SIG-M5 treated with dmso at 0.1 percent for 504 hours (cell line): ENCODE measurements at regions not wholly inside any gene's neighbourhood (a gene's known extent, or its start where the extent isn't known, plus 50 kb on each side); places are given as distances from the start of the nearest gene placed in this dataset.
"Not testable (repeated sequence)": the region's sequence is repeated elsewhere in the genome, so short reads cannot be mapped to it uniquely, and the experiment has no call there.

Experiments
- DNase-seq: peaks from one replicate; lab custom pipeline; 2025; ENCODE audit not compliant: unreplicated experiment; lab: John Stamatoyannopoulos, UW

- DNase-seq: no peak
These were observed 130.0 kb upstream of the FN1 start for GRCh38 chr2:215565897-215566296.

GRCh38 chr2:215557701-215558100 is 121.8 kb upstream of the FN1 start:
- no peak for DNase-seq

GRCh38 chr2:215556979-215557378 is 121.1 kb upstream of the FN1 start:
- no peak for DNase-seq

- no peak for DNase-seq
These were observed 119.0 kb upstream of the FN1 start for GRCh38 chr2:215554689-215555498.

- DNase-seq: no peak
These were observed 118.1 kb upstream of the FN1 start for GRCh38 chr2:215553946-215554345.

- DNase-seq: no peak
These were observed 116.3 kb upstream of the FN1 start for GRCh38 chr2:215552144-215552580.

- no peak for DNase-seq
These were observed 114.5 kb upstream of the FN1 start for GRCh38 chr2:215550331-215550730.

DNA sequence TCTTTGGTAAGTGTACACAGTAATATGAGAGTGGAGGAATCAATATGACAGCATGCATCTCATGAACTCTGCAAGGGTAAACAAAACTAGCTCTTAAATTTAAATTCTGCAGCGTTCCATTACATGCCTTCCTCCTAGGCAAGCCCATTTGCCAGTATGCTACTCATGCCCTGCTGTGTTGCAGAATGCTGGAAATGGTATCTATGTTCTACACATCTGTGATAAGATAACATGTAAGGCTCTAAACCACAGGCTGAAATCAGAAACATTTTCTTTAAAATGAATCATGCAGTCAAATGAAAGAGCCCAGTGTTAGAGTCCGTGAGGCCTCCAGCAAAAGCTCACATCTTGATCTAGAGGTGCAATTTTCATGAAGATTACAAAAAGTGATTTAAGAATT is 112.8 kb upstream of the FN1 start:
- no peak for DNase-seq

- no peak for DNase-seq
These were observed 106.8 kb upstream of the FN1 start for GRCh38 chr2:215542690-215543089.

DNA sequence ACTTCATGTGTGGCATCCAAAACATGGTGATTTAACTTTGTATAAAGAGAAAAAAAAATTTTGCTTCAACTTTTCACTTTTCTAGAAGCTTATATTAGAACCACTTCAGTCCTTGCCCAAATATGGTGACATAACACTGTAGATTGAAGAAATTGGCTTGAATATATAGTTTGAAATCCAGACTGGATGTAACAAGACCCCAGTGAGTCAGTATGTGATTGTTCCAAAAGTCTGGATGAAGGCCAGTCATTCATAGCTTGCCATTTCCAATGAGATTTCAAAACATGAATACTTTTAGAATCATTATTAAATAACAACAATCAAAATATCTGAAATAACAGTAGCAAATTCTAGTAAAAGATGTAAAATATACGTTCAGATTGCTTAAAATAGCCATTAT is 104.8 kb upstream of the FN1 start:
- no peak for DNase-seq

GRCh38 chr2:215537611-215538010 is 101.7 kb upstream of the FN1 start:
- DNase-seq: no peak

- no peak for DNase-seq
These were observed 100.6 kb upstream of the FN1 start for GRCh38 chr2:215536510-215536909.

DNA sequence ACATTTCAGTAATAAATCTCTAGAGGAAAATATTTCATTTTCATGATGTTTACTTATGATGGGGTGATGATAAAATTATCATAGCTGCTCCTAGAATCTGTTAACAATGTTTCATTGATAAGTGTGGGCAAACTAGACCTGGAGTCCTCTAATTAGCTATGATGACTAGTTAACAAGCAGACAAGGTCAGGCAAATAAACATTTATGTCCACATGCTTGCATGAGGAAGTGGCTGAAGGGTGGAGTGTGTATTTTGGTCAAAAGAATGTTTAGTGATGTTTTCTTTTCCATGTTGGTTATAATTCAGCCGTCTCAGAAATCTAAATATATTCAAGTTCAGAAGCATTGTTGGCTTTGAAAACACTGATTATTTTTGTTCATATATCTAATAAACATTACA is 99.9 kb upstream of the FN1 start:
- DNase-seq: no peak

GRCh38 chr2:215535125-215535668 is 99.3 kb upstream of the FN1 start:
- no peak for DNase-seq

GRCh38 chr2:215533716-215534115 is 97.8 kb upstream of the FN1 start:
- not testable (repeated sequence) for DNase-seq

- DNase-seq: peak; percentile 56
These were observed 97.0 kb upstream of the FN1 start for GRCh38 chr2:215532844-215533243.

- no peak for DNase-seq
These were observed 95.4 kb upstream of the FN1 start for GRCh38 chr2:215531284-215531683.

GRCh38 chr2:215530191-215530968 is 94.5 kb upstream of the FN1 start:
- DNase-seq: no peak

GRCh38 chr2:215529271-215529670 is 93.4 kb upstream of the FN1 start:
- no peak for DNase-seq

DNA sequence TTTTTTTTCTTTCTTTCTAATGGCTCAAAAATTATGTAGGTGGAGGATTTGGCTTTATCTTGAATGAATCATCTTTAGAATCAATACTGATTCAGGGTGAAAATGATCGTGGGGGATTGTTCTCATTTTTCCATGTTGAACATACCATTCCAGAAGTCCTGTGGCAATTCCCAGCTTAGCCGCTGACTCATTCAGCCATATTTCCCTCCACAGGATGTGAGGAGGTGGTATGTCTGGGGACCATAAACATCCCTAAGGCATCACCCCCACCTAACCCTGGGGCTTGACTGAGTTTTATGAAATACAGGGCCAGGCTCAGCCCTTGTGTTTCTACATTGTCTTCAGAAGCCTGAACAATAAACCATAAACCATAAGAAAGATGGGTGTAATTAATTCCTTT is 92.7 kb upstream of the FN1 start:
- no peak for DNase-seq

DNA sequence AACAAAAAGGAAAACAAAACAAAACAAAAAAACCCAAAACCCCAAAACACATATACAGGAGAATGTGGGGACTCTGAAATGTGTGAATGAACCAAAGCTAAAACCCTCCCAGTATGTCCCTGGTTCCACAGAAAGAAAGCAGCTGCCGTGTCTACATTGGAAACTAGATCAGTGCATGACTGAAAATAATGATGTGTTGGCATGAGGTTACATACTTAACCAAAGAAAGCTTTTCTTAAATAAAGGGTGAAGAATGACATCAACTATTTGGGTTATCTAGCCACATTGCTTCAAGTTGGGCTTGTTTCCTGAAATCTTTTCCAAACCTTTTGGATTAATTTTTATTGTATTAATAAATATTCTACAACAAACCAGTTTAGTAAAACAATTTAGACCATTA is 91.9 kb upstream of the FN1 start:
- no peak for DNase-seq

GRCh38 chr2:215526341-215526740 is 90.5 kb upstream of the FN1 start:
- no peak for DNase-seq
